ENCODE measurements at regions not wholly inside any gene's neighbourhood (a gene's known extent, or its start where the extent isn't known, plus 50 kb on each side); places are given as distances from the start of the nearest gene placed in this dataset.

GRCh38 chr5:53820119-53820801, 259.8 kb downstream of the NDUFS4 start:
- DNase-seq (no peak), FAIRE-seq (no peak)
- Histone ChIP-seq H3K9me3 (ENCODE audit: control insufficient read depth in 2 of 3, insufficient read depth in 1 of 3, low read length in 3 of 3) (no peaks in the 10 kb centered on the region), H3K9ac (ENCODE audit: low read length in 3 of 3) (no peak overlapping the region), H3K27me3 (ENCODE audit: control insufficient read depth, insufficient read depth, low read length) (no peaks in the 10 kb centered on the region), H3K4me3 (ENCODE audit: low read length in 3 of 3) (no peak overlapping the region), H3K27ac (ENCODE audit: low read depth in 2 of 2, low read length in 2 of 2) (no peak overlapping the region), H3K4me1 (ENCODE audit: control insufficient read depth in 2 of 3, insufficient read depth in 2 of 3, low read depth in 1 of 3, low read length in 3 of 3) (no peaks in the 10 kb centered on the region), H3K36me3 (ENCODE audit: control insufficient read depth in 2 of 3, insufficient read depth in 3 of 3, low read length in 3 of 3) (no peaks in the 10 kb centered on the region)
- TF ChIP-seq CTCF (IDR thresholded peaks at IDR 0.05; ENCODE audit: borderline replicate concordance, extremely low read depth, insufficient read depth) = no peak
- intact Hi-C loops (cut with DNase I) = no loop called here

GRCh38 chr5:53820802-53821171, 260.3 kb downstream of the NDUFS4 start:
- no peak for FAIRE-seq
- DNase-seq = no peak
- intact Hi-C loops (cut with DNase I) = no loop called here
- no peak for TF ChIP-seq CTCF (IDR thresholded peaks at IDR 0.05; ENCODE audit: borderline replicate concordance, extremely low read depth, insufficient read depth)
- H3K9me3 ChIP-seq (ENCODE audit: control insufficient read depth in 2 of 3, insufficient read depth in 1 of 3, low read length in 3 of 3) = no peaks in the 10 kb centered on the region
- no peak overlapping the region for H3K4me3 ChIP-seq (ENCODE audit: low read length in 3 of 3)
- H3K27ac ChIP-seq (ENCODE audit: low read depth in 2 of 2, low read length in 2 of 2) = no peak overlapping the region
- no peaks in the 10 kb centered on the region for H3K4me1 ChIP-seq (ENCODE audit: control insufficient read depth in 2 of 3, insufficient read depth in 2 of 3, low read depth in 1 of 3, low read length in 3 of 3)
- H3K27me3 ChIP-seq (ENCODE audit: control insufficient read depth, insufficient read depth, low read length) = no peaks in the 10 kb centered on the region
- H3K36me3 ChIP-seq (ENCODE audit: control insufficient read depth in 2 of 3, insufficient read depth in 3 of 3, low read length in 3 of 3) = no peaks in the 10 kb centered on the region
- H3K9ac ChIP-seq (ENCODE audit: low read length in 3 of 3) = no peak overlapping the region

GRCh38 chr5:53825016-53825415, 264.6 kb downstream of the NDUFS4 start:
- no peak for FAIRE-seq
- Histone ChIP-seq H3K27me3 (ENCODE audit: control insufficient read depth, insufficient read depth, low read length) (no peaks in the 10 kb centered on the region), H3K9me3 (ENCODE audit: control insufficient read depth in 2 of 3, insufficient read depth in 1 of 3, low read length in 3 of 3) (no peaks in the 10 kb centered on the region), H3K9ac (ENCODE audit: low read length in 3 of 3) (no peak overlapping the region), H3K36me3 (ENCODE audit: control insufficient read depth in 2 of 3, insufficient read depth in 3 of 3, low read length in 3 of 3) (no peaks in the 10 kb centered on the region), H3K4me3 (ENCODE audit: low read length in 3 of 3) (no peak overlapping the region), H3K27ac (ENCODE audit: low read depth in 2 of 2, low read length in 2 of 2) (no peak overlapping the region), H3K4me1 (ENCODE audit: control insufficient read depth in 2 of 3, insufficient read depth in 2 of 3, low read depth in 1 of 3, low read length in 3 of 3) (no peaks in the 10 kb centered on the region)
- no peak for TF ChIP-seq CTCF (IDR thresholded peaks at IDR 0.05; ENCODE audit: borderline replicate concordance, extremely low read depth, insufficient read depth)
- no peak for DNase-seq
- intact Hi-C loops (cut with DNase I) = no loop called here

- H3K4me1 ChIP-seq (ENCODE audit: control insufficient read depth in 2 of 3, insufficient read depth in 2 of 3, low read depth in 1 of 3, low read length in 3 of 3) = no peaks in the 10 kb centered on the region
- intact Hi-C loops (cut with DNase I) = no loop called here
- H3K36me3 ChIP-seq (ENCODE audit: control insufficient read depth in 2 of 3, insufficient read depth in 3 of 3, low read length in 3 of 3) = no peaks in the 10 kb centered on the region
- FAIRE-seq (no peak), DNase-seq (no peak)
- H3K4me3 ChIP-seq (ENCODE audit: low read length in 3 of 3) = no peak overlapping the region
- H3K27ac ChIP-seq (ENCODE audit: low read depth in 2 of 2, low read length in 2 of 2) = no peak overlapping the region
- H3K9me3 ChIP-seq (ENCODE audit: control insufficient read depth in 2 of 3, insufficient read depth in 1 of 3, low read length in 3 of 3) = peaks cover 0 to under 1% (median 0%) of the 10 kb centered on the region in 3 donors
- no peak for TF ChIP-seq CTCF (IDR thresholded peaks at IDR 0.05; ENCODE audit: borderline replicate concordance, extremely low read depth, insufficient read depth)
- H3K9ac ChIP-seq (ENCODE audit: low read length in 3 of 3) = no peak overlapping the region
- H3K27me3 ChIP-seq (ENCODE audit: control insufficient read depth, insufficient read depth, low read length) = no peaks in the 10 kb centered on the region
These were observed 265.5 kb downstream of the NDUFS4 start for GRCh38 chr5:53825926-53826325.
